Activated naive CD8-positive, alpha-beta T cell treated with anti-CD3 and anti-CD28 coated beads, Interleukin-2, amount 10 ng/mL, durations not matched to agents 7 days and 5 days (primary cell): ENCODE measurements at regions not wholly inside any gene's neighbourhood (a gene's known extent, or its start where the extent isn't known, plus 50 kb on each side); places are given as distances from the start of the nearest gene placed in this dataset.
"Not testable (repeated sequence)": the region's sequence is repeated elsewhere in the genome, so short reads cannot be mapped to it uniquely, and the experiment has no call there.

Experiments
- ATAC-seq: fragments of 150-1000 bp; cut with Tn5 transposase; one replicate; pipeline ENCODE4 v1.10.0; 2021; ENCODE audit warnings: low read depth, moderate library complexity
- POLR2A ChIA-PET: fragments of 350-600 bp; sonication (Branson Sonifier 250); formaldehyde crosslinking; loops from one replicate; lab custom pipeline; 2021; ENCODE audit warnings: antibody characterized with exemption; lab: Charles Lee
- DNase-seq: peaks from one replicate; pipeline ENCODE4 v3.0.0; 2021
- H3K27ac Mint-ChIP-seq: one replicate; pipeline ENCODE4 v1.8.0; 2022; ENCODE audit warnings: mild to moderate bottlenecking, mixed read lengths
- H3K27me3 Mint-ChIP-seq: one replicate; pipeline ENCODE4 v1.8.0; 2022; ENCODE audit warnings: mild to moderate bottlenecking, moderate library complexity, mixed read lengths
- H3K36me3 Mint-ChIP-seq: one replicate; pipeline ENCODE4 v1.8.0; 2021; ENCODE audit warnings: mild to moderate bottlenecking, mixed read lengths
- H3K4me1 Mint-ChIP-seq: one replicate; pipeline ENCODE4 v1.8.0; 2021; ENCODE audit warnings: mixed read lengths
- H3K4me3 Mint-ChIP-seq: one replicate; pipeline ENCODE4 v1.8.0; 2022; ENCODE audit warnings: mild to moderate bottlenecking, moderate library complexity, mixed read lengths
- H3K9me3 Mint-ChIP-seq: one replicate; pipeline ENCODE4 v1.8.0; 2021; ENCODE audit warnings: mixed read lengths

DNA sequence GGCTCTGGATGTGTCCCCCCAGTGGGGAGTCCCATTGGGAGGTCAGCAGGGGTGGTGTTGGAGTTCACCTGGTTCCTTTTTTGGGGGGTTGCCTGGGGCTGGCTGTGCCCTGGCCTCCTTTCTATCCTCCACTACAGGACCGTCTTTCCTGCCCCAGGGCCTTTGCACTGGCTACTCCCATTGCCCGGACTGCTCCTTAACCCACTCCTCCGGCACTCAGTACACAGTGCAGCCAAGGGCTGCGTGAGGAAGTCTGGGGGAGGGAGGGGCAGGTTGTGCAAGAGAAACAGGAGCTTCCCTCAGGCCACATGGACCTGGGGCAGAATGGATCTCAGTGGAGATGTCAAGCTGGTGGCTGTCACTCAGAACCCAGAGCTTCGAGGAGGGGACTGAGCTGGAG is 429.3 kb upstream of the SULF2 start:
- no peaks in the 10 kb centered on the region for H3K4me1 Mint-ChIP-seq
- ATAC-seq = no peak
- H3K36me3 Mint-ChIP-seq = no peaks in the 10 kb centered on the region
- no peak overlapping the region for H3K27ac Mint-ChIP-seq
- no peak overlapping the region for H3K4me3 Mint-ChIP-seq
- POLR2A ChIA-PET = no interaction called here
- H3K9me3 Mint-ChIP-seq = no peaks in the 10 kb centered on the region
- peaks cover 3% of the 10 kb centered on the region for H3K27me3 Mint-ChIP-seq
- DNase-seq = no peak

DNA sequence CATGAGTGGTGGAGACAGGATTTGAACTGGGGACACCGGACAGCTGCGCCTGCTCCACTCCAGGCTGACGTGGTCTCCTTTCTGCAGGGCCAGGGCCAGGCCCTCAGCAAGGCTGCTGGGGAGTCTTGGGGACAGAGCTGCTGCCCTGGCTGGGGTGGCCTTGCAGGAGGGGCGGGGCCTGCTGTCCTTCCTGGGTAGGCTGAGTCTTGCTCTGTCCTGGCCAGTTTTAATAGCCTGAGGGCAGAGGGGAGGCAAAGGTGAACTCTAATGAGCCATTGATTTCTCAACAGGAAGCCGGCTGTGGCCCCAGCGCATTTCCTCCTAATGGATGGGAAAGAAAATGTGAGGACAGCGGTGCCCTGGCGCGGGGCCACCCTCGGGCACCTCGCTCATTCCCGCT is 428.4 kb upstream of the SULF2 start:
- H3K9me3 Mint-ChIP-seq, H3K4me3 Mint-ChIP-seq, H3K27ac Mint-ChIP-seq, H3K4me1 Mint-ChIP-seq, DNase-seq, POLR2A ChIA-PET, H3K27me3 Mint-ChIP-seq, ATAC-seq, H3K36me3 Mint-ChIP-seq: not testable (repeated sequence)

DNA sequence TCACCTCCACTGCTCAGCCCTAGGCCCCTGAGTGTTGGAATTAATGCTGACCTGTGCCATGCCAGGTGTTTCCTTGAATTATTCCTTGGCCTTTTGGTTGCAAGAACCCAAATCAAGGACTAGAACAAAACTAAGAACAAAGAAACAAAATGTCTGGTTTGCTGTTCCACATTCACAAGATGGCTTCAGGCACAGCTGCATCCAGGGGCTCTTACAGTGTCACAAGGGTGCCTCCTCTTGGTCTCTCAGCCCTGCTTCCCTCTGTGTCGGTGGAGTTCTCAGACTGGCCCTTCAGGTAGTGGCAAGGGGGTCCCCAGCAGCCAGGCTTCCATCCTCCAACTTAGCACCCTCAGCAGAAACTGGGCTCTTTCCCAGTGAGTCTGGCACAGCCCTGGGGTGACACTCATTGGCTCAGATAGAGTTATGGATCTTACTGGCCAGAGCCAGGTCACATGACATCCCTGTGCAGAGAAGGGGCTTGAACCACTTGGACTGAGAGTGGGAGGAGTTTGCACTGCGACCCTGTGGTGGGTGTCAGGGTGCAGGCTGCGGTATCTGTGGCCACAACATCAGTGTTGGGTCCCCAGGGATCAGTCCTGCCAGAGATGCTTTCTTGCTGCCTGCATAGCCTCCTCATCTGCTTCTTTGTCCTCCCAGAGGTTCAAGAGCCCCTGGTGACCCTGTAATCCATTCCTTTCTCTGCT is 427.7 kb upstream of the SULF2 start:
- no peaks in the 10 kb centered on the region for H3K9me3 Mint-ChIP-seq
- H3K27ac Mint-ChIP-seq = no peak overlapping the region
- no peaks in the 10 kb centered on the region for H3K27me3 Mint-ChIP-seq
- ATAC-seq (no peak), DNase-seq (no peak)
- H3K4me3 Mint-ChIP-seq = no peak overlapping the region
- POLR2A ChIA-PET = no interaction called here
- no peaks in the 10 kb centered on the region for H3K36me3 Mint-ChIP-seq
- H3K4me1 Mint-ChIP-seq = no peaks in the 10 kb centered on the region

DNA sequence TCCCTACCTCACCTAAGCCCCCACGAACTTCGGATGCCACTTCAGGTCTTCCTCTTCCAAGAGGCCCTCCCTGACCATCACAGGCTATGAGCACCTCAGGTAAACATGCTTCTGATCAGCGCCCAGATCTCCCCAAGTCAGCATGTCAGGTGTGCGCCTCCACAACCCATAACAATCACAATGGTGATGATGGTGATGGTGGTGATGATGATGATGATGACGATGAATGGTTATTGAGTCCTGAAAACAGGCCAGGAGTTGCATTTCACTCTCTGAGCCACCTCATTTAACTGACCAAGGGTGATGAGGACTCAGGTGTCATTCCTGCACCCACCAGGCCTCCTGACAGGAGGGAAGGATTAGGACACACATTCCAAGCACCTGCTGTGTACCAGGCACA is 426.6 kb upstream of the SULF2 start:
- Mint-ChIP-seq H3K4me3 (no peak overlapping the region), H3K27ac (no peak overlapping the region), H3K4me1 (no peaks in the 10 kb centered on the region), H3K36me3 (no peaks in the 10 kb centered on the region), H3K9me3 (no peaks in the 10 kb centered on the region), H3K27me3 (no peaks in the 10 kb centered on the region)
- POLR2A ChIA-PET = no interaction called here
- no peak for ATAC-seq
- DNase-seq = no peak

DNA sequence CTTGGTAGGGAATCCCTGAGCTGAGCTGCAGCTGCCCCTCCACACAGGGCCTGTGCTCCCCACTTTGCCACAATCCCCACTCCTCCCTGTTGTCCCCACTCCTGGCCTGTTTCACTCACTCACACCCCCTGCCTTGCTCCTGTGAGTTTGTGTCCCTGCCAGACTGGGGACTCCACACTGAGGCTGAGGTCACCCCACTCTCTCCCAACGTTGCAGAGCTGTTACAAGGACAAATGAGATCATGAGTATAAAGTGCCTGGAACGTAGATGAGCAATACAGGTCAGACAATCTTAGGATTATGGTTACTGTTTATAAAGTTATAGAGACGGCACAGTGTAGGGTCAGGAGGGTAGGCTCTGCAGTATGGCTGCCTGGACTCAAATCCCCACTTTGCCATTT is 426.0 kb upstream of the SULF2 start:
- H3K4me3 Mint-ChIP-seq = no peak overlapping the region

DNA sequence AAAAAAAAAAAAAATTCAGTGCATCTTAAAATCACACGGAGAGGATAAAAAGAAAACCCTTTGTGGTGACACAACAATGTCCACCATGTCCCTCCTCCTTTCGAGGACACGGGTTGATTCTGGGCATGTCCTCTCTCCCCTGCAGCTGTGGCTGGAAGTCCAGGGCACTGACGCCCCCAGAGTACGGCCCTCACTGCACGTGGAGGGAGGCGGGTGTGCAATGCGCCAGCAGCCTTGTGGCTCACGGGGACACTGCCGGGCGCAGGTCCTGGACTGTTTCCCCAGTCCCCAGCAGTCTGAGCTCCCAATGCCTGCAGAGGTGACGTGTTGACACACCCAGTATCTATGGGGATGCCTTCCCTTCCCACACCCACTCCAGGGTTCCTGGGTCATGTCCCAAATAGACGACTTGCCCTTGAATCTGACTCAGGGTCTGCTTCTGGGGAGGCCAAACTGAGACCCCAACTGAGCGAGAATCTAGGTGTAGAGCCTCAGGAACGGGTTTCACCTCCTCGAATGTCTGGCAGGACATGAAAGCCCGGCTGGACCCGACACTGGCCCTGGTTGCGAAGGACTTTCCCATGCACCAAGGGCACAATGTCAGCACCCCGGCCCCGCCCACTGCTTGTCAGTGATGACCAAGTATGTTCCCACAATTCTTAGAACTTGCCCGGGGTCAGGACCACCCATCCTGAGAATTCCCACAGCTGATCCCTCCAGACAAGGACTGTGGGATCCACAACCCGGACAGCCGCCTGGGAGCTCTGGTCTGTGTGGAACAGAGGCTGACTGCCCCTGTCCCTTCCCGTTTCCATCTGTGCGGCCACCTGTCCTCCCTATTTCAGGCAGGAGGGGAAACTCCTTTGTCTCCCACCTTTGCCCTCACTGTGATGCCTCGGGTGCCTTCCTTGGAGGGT is 425.1 kb upstream of the SULF2 start:
- Mint-ChIP-seq H3K4me3 (no peak overlapping the region), H3K9me3 (no peaks in the 10 kb centered on the region), H3K4me1 (no peaks in the 10 kb centered on the region), H3K27me3 (no peaks in the 10 kb centered on the region), H3K27ac (no peak overlapping the region), H3K36me3 (no peaks in the 10 kb centered on the region)
- no peak for DNase-seq
- POLR2A ChIA-PET = no interaction called here
- ATAC-seq = no peak

More for the DNA sequence above, 426.0 kb upstream of the SULF2 start:
- Mint-ChIP-seq H3K36me3 (no peaks in the 10 kb centered on the region), H3K9me3 (no peaks in the 10 kb centered on the region), H3K27ac (no peak overlapping the region), H3K4me1 (no peaks in the 10 kb centered on the region), H3K27me3 (no peaks in the 10 kb centered on the region)
- DNase-seq (no peak), ATAC-seq (no peak)
- POLR2A ChIA-PET = no interaction called here

DNA sequence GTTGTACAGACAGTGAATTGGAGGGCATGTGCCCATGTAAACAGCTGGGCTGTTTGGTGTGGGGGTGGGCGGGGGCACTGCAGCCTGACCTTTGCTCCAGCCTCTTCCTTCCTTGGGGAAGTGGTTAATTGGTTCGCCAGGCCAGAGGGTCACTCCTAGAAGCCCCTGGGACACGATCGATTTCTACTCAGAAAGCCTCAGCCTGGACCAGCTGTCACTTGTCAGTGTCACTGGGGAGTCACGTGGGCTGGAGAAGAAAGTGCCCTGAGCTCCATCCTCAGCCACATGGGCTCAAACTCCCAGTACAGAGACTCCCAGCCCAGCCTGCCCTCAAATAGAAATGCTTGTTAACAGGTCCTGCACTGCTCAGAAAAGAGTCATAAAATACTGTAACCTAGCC is 423.8 kb upstream of the SULF2 start:
- Mint-ChIP-seq H3K27me3 (no peaks in the 10 kb centered on the region), H3K4me3 (no peak overlapping the region), H3K9me3 (no peaks in the 10 kb centered on the region), H3K4me1 (no peaks in the 10 kb centered on the region), H3K36me3 (no peaks in the 10 kb centered on the region), H3K27ac (no peak overlapping the region)
- ATAC-seq (no peak), DNase-seq (no peak)
- POLR2A ChIA-PET = no interaction called here

DNA sequence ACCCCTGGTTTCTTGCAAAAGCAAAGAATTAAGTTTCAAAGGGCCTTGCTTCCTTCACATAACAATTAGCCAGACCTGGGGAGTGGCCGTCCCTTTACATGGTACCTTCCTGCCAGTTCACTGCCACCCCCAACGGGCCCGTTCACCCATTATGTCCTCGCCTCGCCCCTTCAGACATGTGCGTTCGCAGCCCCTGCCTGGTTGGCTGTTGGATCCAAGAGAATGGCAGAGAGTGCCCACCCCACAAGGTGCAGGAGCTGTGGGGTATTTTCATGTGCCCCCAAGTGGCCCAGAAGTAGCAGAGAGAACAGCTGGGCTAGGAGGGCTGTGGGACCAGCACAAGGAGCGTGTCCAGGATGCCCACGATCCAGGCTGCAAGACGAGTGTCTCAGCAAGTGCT is 422.9 kb upstream of the SULF2 start:
- Mint-ChIP-seq H3K27ac (no peak overlapping the region), H3K27me3 (no peaks in the 10 kb centered on the region), H3K9me3 (no peaks in the 10 kb centered on the region), H3K36me3 (no peaks in the 10 kb centered on the region), H3K4me3 (no peak overlapping the region), H3K4me1 (no peaks in the 10 kb centered on the region)
- POLR2A ChIA-PET = no interaction called here
- no peak for ATAC-seq
- no peak for DNase-seq

DNA sequence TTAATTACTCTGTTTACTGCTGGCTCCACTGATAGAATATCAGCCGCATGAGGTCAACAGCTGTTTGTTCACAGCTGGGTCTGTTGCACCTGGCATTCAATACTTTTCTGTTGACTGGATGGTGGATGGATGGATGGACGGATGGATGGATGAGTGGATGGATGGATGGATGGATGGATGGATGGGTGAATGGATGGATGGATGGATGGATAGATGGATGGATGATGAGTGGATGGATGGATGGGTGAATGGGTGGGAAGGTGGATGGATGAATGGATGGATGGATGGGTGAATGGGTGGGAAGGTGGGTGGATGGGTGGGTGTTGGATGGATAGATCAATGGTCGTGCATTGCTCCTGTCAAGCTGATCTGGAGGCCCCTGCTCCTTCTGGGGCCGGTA is 422.2 kb upstream of the SULF2 start:
- H3K36me3 Mint-ChIP-seq = no peaks in the 10 kb centered on the region
- no peaks in the 10 kb centered on the region for H3K4me1 Mint-ChIP-seq
- no peaks in the 10 kb centered on the region for H3K27me3 Mint-ChIP-seq
- POLR2A ChIA-PET = no interaction called here
- DNase-seq (no peak), ATAC-seq (no peak)
- H3K4me3 Mint-ChIP-seq = no peak overlapping the region
- H3K9me3 Mint-ChIP-seq = no peaks in the 10 kb centered on the region
- no peak overlapping the region for H3K27ac Mint-ChIP-seq

DNA sequence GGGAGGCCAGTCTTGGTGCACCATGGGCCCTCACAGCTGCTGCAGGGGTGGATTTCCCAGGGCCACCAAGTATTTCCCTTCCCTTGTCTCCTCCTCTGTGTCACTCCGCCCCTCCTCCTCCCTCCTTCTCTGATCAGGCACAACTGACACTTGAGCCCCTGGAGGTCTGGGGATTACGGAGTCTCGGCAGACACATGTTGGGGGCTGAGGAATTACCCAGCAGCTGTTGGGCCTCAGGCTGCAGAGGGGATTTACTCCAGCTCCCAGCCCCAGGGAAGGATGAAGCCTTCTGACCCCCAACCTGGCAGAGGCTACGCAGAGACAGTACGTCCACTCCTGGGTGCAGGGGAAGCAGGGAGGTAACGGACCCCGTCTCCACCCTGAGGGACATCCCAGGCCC is 420.5 kb upstream of the SULF2 start:
- ATAC-seq (no peak), DNase-seq (no peak)
- POLR2A ChIA-PET = no interaction called here
- Mint-ChIP-seq H3K36me3 (no peaks in the 10 kb centered on the region), H3K4me1 (no peaks in the 10 kb centered on the region), H3K27ac (no peak overlapping the region), H3K9me3 (no peaks in the 10 kb centered on the region), H3K4me3 (no peak overlapping the region), H3K27me3 (peaks cover 2% of the 10 kb centered on the region)

DNA sequence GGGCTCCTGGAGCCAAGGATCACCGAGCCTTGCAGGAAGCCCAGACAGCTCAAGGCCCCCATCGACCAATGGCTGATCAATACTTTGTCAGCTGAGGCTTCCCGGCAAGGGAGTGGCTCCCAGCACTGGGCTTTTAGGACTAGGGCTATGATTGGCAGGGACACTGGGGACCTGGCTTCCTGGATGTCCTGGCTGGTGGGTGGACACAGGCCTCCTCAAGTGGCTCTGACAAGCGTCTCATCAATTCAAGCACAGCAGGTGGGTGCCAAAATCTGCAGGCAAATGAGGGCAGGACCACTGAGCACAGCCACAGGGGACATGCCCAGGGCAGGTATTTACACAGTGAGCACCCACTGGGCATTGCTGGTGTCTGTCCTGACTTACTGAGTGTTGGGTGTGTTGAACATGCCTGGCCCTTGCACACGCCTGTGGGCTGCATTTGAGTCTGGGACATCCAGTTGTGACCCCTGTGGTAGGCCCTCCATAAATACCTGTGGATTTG is 420.1 kb upstream of the SULF2 start:
- Mint-ChIP-seq H3K36me3 (no peaks in the 10 kb centered on the region), H3K4me1 (no peaks in the 10 kb centered on the region), H3K27me3 (peaks cover 2% of the 10 kb centered on the region), H3K9me3 (no peaks in the 10 kb centered on the region), H3K4me3 (no peak overlapping the region), H3K27ac (no peak overlapping the region)
- POLR2A ChIA-PET = no interaction called here
- DNase-seq = no peak
- no peak for ATAC-seq

DNA sequence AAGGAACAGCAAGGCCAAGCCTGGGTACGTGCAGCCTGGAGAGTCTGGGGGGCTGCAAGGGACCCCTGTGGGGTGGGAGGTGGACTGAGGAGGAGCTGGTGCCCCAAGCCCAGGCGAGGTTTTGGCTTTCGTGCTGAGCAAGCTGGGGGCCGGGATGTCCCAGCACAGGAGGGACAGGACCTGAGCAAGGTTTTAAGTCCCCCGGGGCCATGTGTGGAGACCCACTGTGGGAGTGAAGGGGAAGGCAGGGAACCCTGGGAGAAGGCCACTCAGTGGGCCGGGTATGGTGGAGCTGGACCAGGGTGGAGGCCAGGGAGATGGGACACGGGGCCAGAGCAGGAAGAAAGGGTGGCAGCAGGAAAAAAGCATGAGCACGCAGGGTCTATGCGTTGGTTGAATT is 419.2 kb upstream of the SULF2 start:
- peaks cover 2% of the 10 kb centered on the region for H3K27me3 Mint-ChIP-seq
- H3K4me3 Mint-ChIP-seq = no peak overlapping the region
- ATAC-seq = no peak
- no peaks in the 10 kb centered on the region for H3K9me3 Mint-ChIP-seq
- H3K36me3 Mint-ChIP-seq = no peaks in the 10 kb centered on the region
- POLR2A ChIA-PET = no interaction called here
- DNase-seq = no peak
- no peaks in the 10 kb centered on the region for H3K4me1 Mint-ChIP-seq
- H3K27ac Mint-ChIP-seq = no peak overlapping the region

DNA sequence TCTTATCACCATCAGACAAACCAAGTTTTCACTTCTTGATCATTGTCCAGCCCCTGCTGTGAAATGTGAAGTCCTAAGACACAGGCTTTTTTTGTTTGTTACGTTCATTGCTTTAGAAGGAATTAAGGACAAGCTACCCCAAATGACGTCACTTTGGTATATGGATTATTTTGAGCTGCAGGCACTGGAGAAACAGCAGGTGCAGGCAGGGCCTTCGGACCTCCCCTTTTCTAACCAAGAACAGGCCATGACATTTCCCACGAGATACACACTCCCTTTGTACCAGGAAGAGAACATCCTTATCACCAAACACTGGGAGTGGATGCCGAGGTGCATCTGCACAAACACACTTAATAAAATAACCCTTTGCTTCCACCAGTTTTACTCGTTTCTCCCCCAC is 418.0 kb upstream of the SULF2 start:
- Mint-ChIP-seq H3K36me3 (no peaks in the 10 kb centered on the region), H3K4me1 (no peaks in the 10 kb centered on the region), H3K27ac (no peak overlapping the region), H3K9me3 (no peaks in the 10 kb centered on the region), H3K27me3 (peaks cover 2% of the 10 kb centered on the region), H3K4me3 (no peak overlapping the region)
- DNase-seq (no peak), ATAC-seq (no peak)
- POLR2A ChIA-PET = no interaction called here
